SU-DHL-6 (cell line): ENCODE measurements at regions not wholly inside any gene's neighbourhood (a gene's known extent, or its start where the extent isn't known, plus 50 kb on each side); places are given as distances from the start of the nearest gene placed in this dataset.

Experiments used
- H2AFZ ChIP-seq: fragments of 200-600 bp; sonication (generic); 2 replicates; pipeline ENCODE4 v1.6.1; 2014; ENCODE audit warnings: low read depth, mild to moderate bottlenecking, moderate library complexity, mixed read lengths, antibody characterized with exemption, low read length; ENCODE audit not compliant: severe bottlenecking
- H3F3A ChIP-seq: fragments of 200-600 bp; shearing (Covaris generic); 2 replicates; pipeline ENCODE4 v1.6.0; 2016; ENCODE audit warnings: antibody characterized with exemption, mild to moderate bottlenecking; ENCODE audit not compliant: insufficient read depth
- H3K27ac ChIP-seq: fragments of 200-600 bp; sonication (generic); 2 replicates; pipeline ENCODE4 v1.5.1; 2016; ENCODE audit warnings: low read depth, mild to moderate bottlenecking, low read length, moderate library complexity, mixed read lengths
- H3K27me3 ChIP-seq: fragments of 200-600 bp; sonication (generic), shearing (Covaris generic); 2 replicates; pipeline ENCODE4 v1.6.0; 2014; ENCODE audit warnings: mild to moderate bottlenecking, low read length
- H3K36me3 ChIP-seq: fragments of 200-600 bp; sonication (generic); 2 replicates; pipeline ENCODE4 v1.6.1; 2014; ENCODE audit warnings: mild to moderate bottlenecking, low read length, mixed read lengths
- H3K4me2 ChIP-seq: fragments of 300-600, 200-600 bp; shearing (Covaris generic), sonication (generic); 2 replicates; pipeline ENCODE4 v1.6.0; 2014; ENCODE audit warnings: low read length, low read depth, mild to moderate bottlenecking; ENCODE audit not compliant: poor library complexity, severe bottlenecking
- H3K4me3 ChIP-seq: fragments of 200-600 bp; sonication (generic); 2 replicates; pipeline ENCODE4 v1.5.1; 2014; ENCODE audit warnings: antibody characterized with exemption, low read length, mild to moderate bottlenecking, mixed read lengths; ENCODE audit not compliant: insufficient read depth, poor library complexity, severe bottlenecking
- H3K79me2 ChIP-seq: fragments of 200-600 bp; sonication (generic); 2 replicates; pipeline ENCODE4 v1.6.1; 2014; ENCODE audit warnings: mild to moderate bottlenecking, low read length, moderate library complexity; ENCODE audit not compliant: insufficient read depth
- H3K9ac ChIP-seq: fragments of 200-600 bp; sonication (generic); 2 replicates; pipeline ENCODE4 v1.7.0; 2014; ENCODE audit warnings: mild to moderate bottlenecking, low read length
- H3K9me2 ChIP-seq: fragments of 200-600 bp; sonication (generic); replicated peaks from 2 replicates; pipeline ENCODE4 v1.6.1; 2014; ENCODE audit warnings: low read length; ENCODE audit not compliant: insufficient read depth
- H3K9me3 ChIP-seq: fragments of 200-600 bp; sonication (generic); 2 replicates; pipeline ENCODE4 v1.6.1; 2014; ENCODE audit warnings: low read length, mixed read lengths; ENCODE audit not compliant: insufficient read depth
- H4K20me1 ChIP-seq: fragments of 200-600 bp; sonication (generic); 2 replicates; pipeline ENCODE4 v1.6.1; 2014; ENCODE audit warnings: low read depth, mild to moderate bottlenecking, antibody characterized with exemption, low read length, moderate library complexity, mixed read lengths
- CTCF ChIP-seq: fragments of 200-600 bp; sonication (generic); IDR thresholded peaks from one replicate; pipeline ENCODE4 v1.5.1; 2017; ENCODE audit warnings: antibody characterized with exemption, mild to moderate bottlenecking, low read length, moderate library complexity; ENCODE audit not compliant: insufficient read depth, poor library complexity, severe bottlenecking
- EZH2phosphoT487 ChIP-seq: fragments of 200-600 bp; sonication (generic), shearing (Covaris generic); conservative IDR thresholded peaks from 2 replicates; pipeline ENCODE4 v1.6.1; 2018; ENCODE audit warnings: mild to moderate bottlenecking, antibody characterized with exemption, low read length, moderate library complexity, mixed read lengths

- TF ChIP-seq CTCF: no peak
- TF ChIP-seq EZH2phosphoT487: no peak
- no peaks in the 10 kb centered on the region for H3K27me3 ChIP-seq
- no peak overlapping the region for H3K4me2 ChIP-seq
- no peaks in the 10 kb centered on the region for H3K9me3 ChIP-seq
- H2AFZ ChIP-seq: no peak overlapping the region
- no peak overlapping the region for H3K4me3 ChIP-seq
- H3F3A ChIP-seq: no peaks in the 10 kb centered on the region
- no peak overlapping the region for H3K27ac ChIP-seq
- H3K9ac ChIP-seq: no peak overlapping the region
- H4K20me1 ChIP-seq: no peaks in the 10 kb centered on the region
- no peaks in the 10 kb centered on the region for H3K9me2 ChIP-seq
- no peaks in the 10 kb centered on the region for H3K79me2 ChIP-seq
- H3K36me3 ChIP-seq: no peaks in the 10 kb centered on the region
Measured at GRCh38 chr6:144978208-144978607, 693.1 kb downstream of the UTRN start.

DNA sequence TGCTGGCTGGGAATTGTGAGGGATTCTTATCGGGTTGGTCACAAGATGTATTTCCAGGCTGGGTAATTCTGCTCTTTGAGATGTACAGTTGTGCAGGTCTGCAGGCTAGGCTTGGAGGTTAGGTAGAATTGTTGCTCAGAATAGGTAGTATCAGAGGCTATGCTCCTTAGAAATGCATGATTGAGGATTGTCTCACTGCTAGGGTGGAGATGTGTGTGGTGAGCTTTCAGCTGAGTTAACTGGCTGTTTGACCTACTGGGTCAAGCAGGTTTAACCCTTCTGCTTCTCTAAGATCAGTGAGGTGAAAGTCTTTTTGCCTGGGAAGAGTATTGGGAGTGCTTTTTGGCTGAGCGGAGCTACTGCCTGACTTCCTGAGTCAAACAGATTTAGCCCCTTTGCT is 701.1 kb downstream of the UTRN start:
- no peaks in the 10 kb centered on the region for H4K20me1 ChIP-seq
- H3K27ac ChIP-seq: no peak overlapping the region
- H3K9me3 ChIP-seq: no peaks in the 10 kb centered on the region
- no peak for TF ChIP-seq CTCF
- TF ChIP-seq EZH2phosphoT487: no peak
- H3K36me3 ChIP-seq: no peaks in the 10 kb centered on the region
- H3K9me2 ChIP-seq: no peaks in the 10 kb centered on the region
- H3K79me2 ChIP-seq: no peaks in the 10 kb centered on the region
- no peak overlapping the region for H3K9ac ChIP-seq
- H3K4me2 ChIP-seq: no peak overlapping the region
- H3F3A ChIP-seq: no peaks in the 10 kb centered on the region
- no peak overlapping the region for H3K4me3 ChIP-seq
- H3K27me3 ChIP-seq: no peaks in the 10 kb centered on the region
- no peak overlapping the region for H2AFZ ChIP-seq

GRCh38 chr6:144989319-144990107 is 704.4 kb downstream of the UTRN start:
- Histone ChIP-seq H3K9ac (no peak overlapping the region), H3K79me2 (no peaks in the 10 kb centered on the region), H3K4me2 (no peak overlapping the region), H3K4me3 (no peak overlapping the region), H3K27me3 (no peaks in the 10 kb centered on the region), H3F3A (no peaks in the 10 kb centered on the region), H4K20me1 (no peaks in the 10 kb centered on the region), H3K36me3 (no peaks in the 10 kb centered on the region), H2AFZ (no peak overlapping the region), H3K9me2 (no peaks in the 10 kb centered on the region), H3K9me3 (no peaks in the 10 kb centered on the region), H3K27ac (no peak overlapping the region)
- TF ChIP-seq CTCF: no peak
- TF ChIP-seq EZH2phosphoT487: no peak
